ENCODE measurements at regions not wholly inside any gene's neighbourhood (a gene's known extent, or its start where the extent isn't known, plus 50 kb on each side); places are given as distances from the start of the nearest gene placed in this dataset.

DNA sequence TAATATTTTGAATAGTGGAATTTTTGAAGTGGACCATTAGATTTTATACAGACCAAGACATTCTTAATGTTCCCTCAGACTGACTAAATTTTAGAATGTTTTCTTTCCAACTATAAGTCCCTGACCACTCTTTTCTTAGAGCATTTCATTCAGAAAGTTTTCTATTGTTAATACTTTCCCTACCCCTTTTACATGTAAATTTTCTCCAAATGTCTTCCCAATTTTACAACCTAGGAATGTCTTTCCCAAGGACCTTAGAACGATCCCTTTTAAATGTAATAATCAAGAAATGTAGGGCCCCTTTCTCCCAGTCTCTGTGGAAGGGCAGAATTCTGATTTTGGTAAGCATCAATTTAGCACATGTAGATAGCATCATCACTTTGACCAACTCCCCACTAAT, 730.0 kb upstream of the B3GALT2 start:
- H3K27me3 ChIP-seq (replicated peaks; ENCODE audit: control insufficient read depth, insufficient read depth, low read length): no peaks in the 10 kb centered on the region
- TF ChIP-seq CTCF (IDR thresholded peaks at IDR 0.05; ENCODE audit: insufficient read depth in 1 of 2, low read depth in 1 of 2, low read length in 1 of 2, severe bottlenecking in 1 of 2, unreplicated experiment in 1 of 2): no peak
- H3K36me3 Mint-ChIP-seq (ENCODE audit: insufficient read depth, unreplicated experiment): no peaks in the 10 kb centered on the region
- ChIA-PET CTCF (no interaction called here), POLR2A (no interaction called here)
- H3K27ac Mint-ChIP-seq (ENCODE audit: unreplicated experiment): no peak overlapping the region
- no peak overlapping the region for H3K4me3 ChIP-seq (ENCODE audit: low read depth, low read length)
- no peaks in the 10 kb centered on the region for H3K9me3 Mint-ChIP-seq (ENCODE audit: unreplicated experiment)
- BruUV-seq (replicated peaks): no TSS peak
- H3K36me3 ChIP-seq (ENCODE audit: control insufficient read depth, insufficient read depth, low read length): no peaks in the 10 kb centered on the region
- no peak overlapping the region for H3K4me3 Mint-ChIP-seq (ENCODE audit: unreplicated experiment)
- no peaks in the 10 kb centered on the region for H3K9me3 ChIP-seq
- DNase-seq: no peak
- intact Hi-C loops (cut with micrococcal nuclease; ENCODE audit: unreplicated experiment): no loop called here
- peaks cover 4% of the 10 kb centered on the region; the same call in 1 of the 2 replicates for H3K4me1 ChIP-seq
- H3K4me1 Mint-ChIP-seq (ENCODE audit: low read depth, unreplicated experiment): no peaks in the 10 kb centered on the region
- H3K27me3 Mint-ChIP-seq (ENCODE audit: insufficient read depth, unreplicated experiment): peaks cover 4% of the 10 kb centered on the region

DNA sequence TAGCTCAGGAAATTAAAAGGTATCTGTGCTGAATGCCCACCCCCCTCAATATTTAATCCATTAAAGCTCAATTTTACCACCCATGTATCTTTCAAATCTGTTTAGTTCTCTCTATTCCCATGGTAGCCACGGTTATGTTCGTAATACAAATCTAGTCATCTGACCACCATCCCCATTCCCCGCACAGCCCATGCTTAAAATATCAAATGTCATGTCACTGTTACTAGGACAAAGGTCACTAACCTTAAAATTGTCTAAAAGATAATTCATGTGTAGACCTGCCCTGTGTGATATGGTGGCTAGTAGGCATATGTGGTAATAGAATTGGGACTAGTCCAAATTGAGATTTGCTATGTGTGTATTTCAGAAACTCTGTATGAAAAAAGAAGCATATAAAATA, 728.5 kb upstream of the B3GALT2 start:
- intact Hi-C loops (cut with micrococcal nuclease; ENCODE audit: unreplicated experiment): no loop called here
- Mint-ChIP-seq H3K4me1 (ENCODE audit: low read depth, unreplicated experiment) (no peaks in the 10 kb centered on the region), H3K9me3 (ENCODE audit: unreplicated experiment) (no peaks in the 10 kb centered on the region), H3K36me3 (ENCODE audit: insufficient read depth, unreplicated experiment) (no peaks in the 10 kb centered on the region), H3K27me3 (ENCODE audit: insufficient read depth, unreplicated experiment) (peaks cover 7% of the 10 kb centered on the region), H3K4me3 (ENCODE audit: unreplicated experiment) (no peak overlapping the region), H3K27ac (ENCODE audit: unreplicated experiment) (no peak overlapping the region)
- H3K27me3 ChIP-seq (replicated peaks; ENCODE audit: control insufficient read depth, insufficient read depth, low read length): no peaks in the 10 kb centered on the region
- no peak for TF ChIP-seq CTCF (IDR thresholded peaks at IDR 0.05; ENCODE audit: insufficient read depth in 1 of 2, low read depth in 1 of 2, low read length in 1 of 2, severe bottlenecking in 1 of 2, unreplicated experiment in 1 of 2)
- H3K4me3 ChIP-seq (ENCODE audit: low read depth, low read length): no peak overlapping the region
- ChIA-PET POLR2A (no interaction called here), CTCF (no interaction called here)
- no TSS peak for BruUV-seq (replicated peaks)
- H3K4me1 ChIP-seq: peaks cover 2% of the 10 kb centered on the region; the same call in 1 of the 2 replicates
- DNase-seq: no peak
- H3K36me3 ChIP-seq (ENCODE audit: control insufficient read depth, insufficient read depth, low read length): no peaks in the 10 kb centered on the region
- no peaks in the 10 kb centered on the region for H3K9me3 ChIP-seq

- H3K4me1 ChIP-seq: no peaks in the 10 kb centered on the region
- H3K4me3 Mint-ChIP-seq (ENCODE audit: unreplicated experiment): no peak overlapping the region
- no peak overlapping the region for H3K4me3 ChIP-seq (ENCODE audit: low read depth, low read length)
- no peak overlapping the region for H3K27ac Mint-ChIP-seq (ENCODE audit: unreplicated experiment)
- DNase-seq: no peak
- no peaks in the 10 kb centered on the region for H3K9me3 ChIP-seq
- TF ChIP-seq CTCF (IDR thresholded peaks at IDR 0.05; ENCODE audit: insufficient read depth in 1 of 2, low read depth in 1 of 2, low read length in 1 of 2, severe bottlenecking in 1 of 2, unreplicated experiment in 1 of 2): no peak
- H3K27me3 Mint-ChIP-seq (ENCODE audit: insufficient read depth, unreplicated experiment): peaks cover 3% of the 10 kb centered on the region
- H3K4me1 Mint-ChIP-seq (ENCODE audit: low read depth, unreplicated experiment): peaks cover 7% of the 10 kb centered on the region
- no peaks in the 10 kb centered on the region for H3K36me3 ChIP-seq (ENCODE audit: control insufficient read depth, insufficient read depth, low read length)
- no peaks in the 10 kb centered on the region for H3K36me3 Mint-ChIP-seq (ENCODE audit: insufficient read depth, unreplicated experiment)
- H3K27me3 ChIP-seq (replicated peaks; ENCODE audit: control insufficient read depth, insufficient read depth, low read length): no peaks in the 10 kb centered on the region
- no peaks in the 10 kb centered on the region for H3K9me3 Mint-ChIP-seq (ENCODE audit: unreplicated experiment)
- BruUV-seq (replicated peaks): no TSS peak
- intact Hi-C loops (cut with micrococcal nuclease; ENCODE audit: unreplicated experiment): no loop called here
- ChIA-PET CTCF (no interaction called here), POLR2A (no interaction called here)
Measured at GRCh38 chr1:193909406-193910082, 723.1 kb upstream of the B3GALT2 start.
